MM.1S (cell line): ENCODE measurements at regions not wholly inside any gene's neighbourhood (a gene's known extent, or its start where the extent isn't known, plus 50 kb on each side); places are given as distances from the start of the nearest gene placed in this dataset.

Source experiments
- DNase-seq: peaks from one replicate; pipeline ENCODE4 v3.0.0-alpha.2; 2015
- H2AFZ ChIP-seq: fragments of 300-600 bp; sonication (generic); 2 replicates; pipeline ENCODE4 v1.6.0; 2016; ENCODE audit warnings: antibody characterized with exemption, low read length
- H3F3A ChIP-seq: fragments of 300-600 bp; sonication (generic); 2 replicates; pipeline ENCODE4 v1.6.1; 2016; ENCODE audit warnings: mild to moderate bottlenecking, antibody characterized with exemption, low read length, moderate library complexity, mixed read lengths; ENCODE audit not compliant: insufficient read depth
- H3K27ac ChIP-seq: fragments of 300-600 bp; sonication (generic); 2 replicates; pipeline ENCODE4 v1.5.1; 2016; ENCODE audit warnings: mild to moderate bottlenecking, low read length
- H3K27me3 ChIP-seq: fragments of 300-600 bp; sonication (generic); replicated peaks from 2 replicates; pipeline ENCODE4 v1.6.0; 2016; ENCODE audit warnings: low read length; ENCODE audit not compliant: insufficient read depth
- H3K36me3 ChIP-seq: fragments of 300-600 bp; sonication (generic); replicated peaks from 2 replicates; pipeline ENCODE4 v1.6.1; 2016; ENCODE audit warnings: mild to moderate bottlenecking, low read length, mixed read lengths; ENCODE audit not compliant: insufficient read depth
- H3K4me1 ChIP-seq: fragments of 300-600 bp; sonication (generic); 2 replicates; pipeline ENCODE4 v1.6.1; 2016; ENCODE audit warnings: low read length, mixed read lengths
- H3K4me2 ChIP-seq: fragments of 300-600 bp; sonication (generic); 2 replicates; pipeline ENCODE4 v1.6.0; 2016; ENCODE audit warnings: low read depth, low read length
- H3K4me3 ChIP-seq: fragments of 300-600 bp; sonication (generic); 2 replicates; pipeline ENCODE4 v1.5.1; 2016; ENCODE audit warnings: low read length, mixed read lengths
- H3K79me2 ChIP-seq: fragments of 300-600 bp; sonication (generic); 2 replicates; pipeline ENCODE4 v1.6.1; 2016; ENCODE audit warnings: mixed run types, low read length, mixed read lengths
- H3K9ac ChIP-seq: fragments of 300-600 bp; sonication (generic); 2 replicates; pipeline ENCODE4 v1.6.1; 2016; ENCODE audit warnings: low read length, mixed read lengths
- H3K9me2 ChIP-seq: fragments of 300-600 bp; sonication (generic); replicated peaks from 2 replicates; pipeline ENCODE4 v1.6.1; 2016; ENCODE audit warnings: mild to moderate bottlenecking, low read length, mixed read lengths; ENCODE audit not compliant: insufficient read depth
- H3K9me3 ChIP-seq: fragments of 300-600 bp; sonication (generic); replicated peaks from 2 replicates; pipeline ENCODE4 v1.6.1; 2016; ENCODE audit warnings: mild to moderate bottlenecking, low read length, mixed read lengths; ENCODE audit not compliant: insufficient read depth
- H4K20me1 ChIP-seq: fragments of 300-600 bp; sonication (generic); 2 replicates; pipeline ENCODE4 v1.6.1; 2016; ENCODE audit warnings: mild to moderate bottlenecking, low read length, moderate library complexity, mixed read lengths; ENCODE audit not compliant: insufficient read depth
- CTCF ChIP-seq: fragments of 300-600 bp; sonication (generic); IDR thresholded peaks from 2 replicates; pipeline ENCODE4 v1.5.1; 2016; ENCODE audit warnings: antibody characterized with exemption, low read length, mixed read lengths
- EZH2 ChIP-seq: fragments of 300-600 bp; sonication (generic); optimal IDR thresholded peaks from 2 replicates; pipeline ENCODE3; 2017; ENCODE audit warnings: low read depth, mild to moderate bottlenecking, antibody characterized with exemption, low read length, mixed read lengths
- EZH2phosphoT487 ChIP-seq: fragments of 300-600 bp; sonication (generic); IDR thresholded peaks from 2 replicates; pipeline ENCODE4 v1.6.1; 2018; ENCODE audit warnings: antibody characterized with exemption, low read length

- Histone ChIP-seq H3K9me3 (no peaks in the 10 kb centered on the region), H3K9me2 (no peaks in the 10 kb centered on the region), H3K9ac (no peak overlapping the region), H3K27ac (no peak overlapping the region), H3F3A (no peaks in the 10 kb centered on the region), H3K27me3 (no peaks in the 10 kb centered on the region), H3K36me3 (no peaks in the 10 kb centered on the region), H2AFZ (no peak overlapping the region), H3K79me2 (no peaks in the 10 kb centered on the region), H3K4me2 (no peak overlapping the region), H3K4me3 (no peak overlapping the region), H3K4me1 (no peaks in the 10 kb centered on the region), H4K20me1 (no peaks in the 10 kb centered on the region)
- TF ChIP-seq EZH2phosphoT487 (no peak), EZH2 (no peak), CTCF (no peak)
- no peak for DNase-seq
Measured at GRCh38 chr2:67984600-67984999, 78.2 kb downstream of the C1D start.

DNA sequence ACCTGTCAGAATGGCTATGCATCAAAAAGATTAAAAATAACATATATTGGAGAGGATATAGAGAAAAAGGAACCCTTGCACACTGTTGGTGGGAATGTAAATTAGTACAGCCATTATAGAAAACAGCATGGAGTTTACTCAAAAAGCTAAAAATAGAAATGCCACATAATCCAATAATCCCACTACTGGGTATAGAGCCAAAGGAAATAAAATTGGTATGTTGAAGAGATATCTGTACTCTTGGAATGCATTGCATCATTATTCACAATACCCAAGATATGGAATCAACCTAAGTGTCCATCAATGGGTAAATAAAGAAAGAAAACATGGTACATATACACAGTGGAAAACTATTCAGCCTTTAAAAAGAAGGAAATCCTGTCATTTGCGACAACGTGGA, 77.2 kb downstream of the C1D start:
- Histone ChIP-seq H2AFZ (no peak overlapping the region), H3K27me3 (no peaks in the 10 kb centered on the region), H3K4me3 (no peak overlapping the region), H3K79me2 (no peaks in the 10 kb centered on the region), H3K4me2 (no peak overlapping the region), H4K20me1 (no peaks in the 10 kb centered on the region), H3K27ac (no peak overlapping the region), H3F3A (no peaks in the 10 kb centered on the region), H3K9me3 (no peaks in the 10 kb centered on the region), H3K4me1 (no peaks in the 10 kb centered on the region), H3K9me2 (no peaks in the 10 kb centered on the region), H3K36me3 (no peaks in the 10 kb centered on the region), H3K9ac (no peak overlapping the region)
- no peak for DNase-seq
- no peak for TF ChIP-seq CTCF
- no peak for TF ChIP-seq EZH2phosphoT487
- no peak for TF ChIP-seq EZH2

DNA sequence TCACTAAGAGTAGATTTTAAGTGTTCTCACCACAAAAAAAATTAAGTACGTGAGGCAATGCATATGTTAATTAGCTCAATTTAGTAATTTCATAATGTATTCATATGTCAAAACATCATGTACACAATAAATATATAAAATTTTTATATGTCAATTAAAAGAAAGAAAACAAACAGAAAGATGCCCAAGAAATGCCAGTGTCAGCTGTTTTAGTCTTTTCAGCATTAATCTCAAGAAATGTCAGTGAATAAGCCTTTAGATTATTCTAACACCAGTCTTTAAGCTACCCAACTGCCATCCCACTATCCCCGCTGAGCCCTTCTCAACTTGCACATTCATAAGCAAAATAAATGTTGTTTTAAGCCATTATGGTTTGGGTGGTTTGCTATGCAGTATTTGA, 76.5 kb downstream of the C1D start:
- H3K27me3 ChIP-seq: no peaks in the 10 kb centered on the region
- H3K4me2 ChIP-seq: no peak overlapping the region
- no peak for TF ChIP-seq EZH2
- TF ChIP-seq EZH2phosphoT487: no peak
- TF ChIP-seq CTCF: no peak
- no peaks in the 10 kb centered on the region for H3K4me1 ChIP-seq
- no peaks in the 10 kb centered on the region for H3F3A ChIP-seq
- no peaks in the 10 kb centered on the region for H3K9me2 ChIP-seq
- no peaks in the 10 kb centered on the region for H3K79me2 ChIP-seq
- H3K9me3 ChIP-seq: no peaks in the 10 kb centered on the region
- no peak for DNase-seq
- H3K36me3 ChIP-seq: no peaks in the 10 kb centered on the region
- no peak overlapping the region for H3K4me3 ChIP-seq
- H3K9ac ChIP-seq: no peak overlapping the region
- H4K20me1 ChIP-seq: no peaks in the 10 kb centered on the region
- no peak overlapping the region for H2AFZ ChIP-seq
- no peak overlapping the region for H3K27ac ChIP-seq
